GM18907 (cell line): ENCODE measurements at regions not wholly inside any gene's neighbourhood (a gene's known extent, or its start where the extent isn't known, plus 50 kb on each side); places are given as distances from the start of the nearest gene placed in this dataset.

ENCODE experiments used
- ATAC-seq: cut with Tn5 transposase; IDR thresholded peaks from one replicate; pipeline ENCODE4 v1.9.1; 2021; ENCODE audit warnings: mild to moderate bottlenecking, moderate library complexity; ENCODE audit not compliant: unreplicated experiment

GRCh38 chr18:41842886-41843285 lies 112.1 kb upstream of the PIK3C3 start:
- no peak for ATAC-seq

- no peak for ATAC-seq
These were observed 125.2 kb upstream of the PIK3C3 start for GRCh38 chr18:41829647-41830516.

DNA sequence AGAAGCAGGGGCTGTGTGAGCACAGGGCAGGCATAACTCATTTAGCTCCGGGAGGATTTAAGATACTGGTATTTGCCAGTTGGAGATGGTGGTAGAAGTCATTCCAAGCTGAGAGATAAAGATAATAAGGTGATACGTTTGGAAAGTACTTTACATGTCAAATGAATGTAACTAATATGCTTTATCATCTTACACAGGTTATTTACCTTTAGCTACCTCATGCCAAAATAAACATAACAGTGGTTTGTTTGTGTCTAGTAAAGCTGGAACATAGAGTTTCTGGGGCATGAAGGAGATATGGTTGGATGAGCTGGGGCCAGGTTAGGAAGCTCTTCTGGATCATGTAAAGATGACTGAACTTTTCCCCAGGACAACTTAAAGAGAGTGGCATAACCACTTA lies 126.9 kb upstream of the PIK3C3 start:
- ATAC-seq, result no peak

GRCh38 chr18:41820784-41821183 lies 134.2 kb upstream of the PIK3C3 start:
- no peak for ATAC-seq

- ATAC-seq, result no peak
These were observed 136.4 kb upstream of the PIK3C3 start for GRCh38 chr18:41818381-41819355.

DNA sequence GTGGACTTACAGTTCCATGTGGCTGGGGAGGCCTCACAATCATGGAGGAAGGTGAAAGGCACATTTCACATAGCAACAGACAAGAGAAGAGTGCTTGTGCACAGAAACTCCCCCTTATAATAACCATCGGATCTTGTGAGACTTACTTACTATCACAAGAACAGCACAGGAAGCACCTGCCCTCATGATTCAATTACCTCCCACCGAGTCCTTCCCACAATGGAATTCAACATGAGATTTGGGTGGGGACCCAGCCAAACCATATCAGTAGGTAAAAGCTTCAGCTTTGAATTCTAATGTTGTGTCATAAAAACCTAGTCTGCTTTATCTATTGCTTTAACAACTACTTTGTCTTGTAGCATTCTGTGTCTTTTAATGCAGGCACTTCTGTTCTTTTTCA lies 140.4 kb upstream of the PIK3C3 start:
- ATAC-seq, result no peak

DNA sequence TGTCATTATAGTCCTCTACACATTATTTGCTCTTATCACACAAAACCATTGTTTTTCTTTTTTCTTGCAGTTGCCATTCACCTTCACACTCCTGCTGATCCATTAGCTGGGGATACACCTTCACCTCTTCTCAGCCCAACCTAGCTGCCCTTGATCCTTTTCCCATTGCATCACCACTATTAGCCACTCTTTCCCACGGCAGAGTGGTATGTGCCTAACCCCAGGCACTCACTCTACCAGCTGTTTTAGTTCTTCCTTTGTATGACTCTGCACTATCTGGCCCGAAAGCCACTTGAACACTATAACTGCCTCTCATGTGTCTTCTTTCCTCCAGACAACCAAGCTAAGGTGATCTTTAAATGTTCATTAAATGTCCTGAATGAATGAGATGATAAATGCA lies 145.4 kb upstream of the PIK3C3 start:
- ATAC-seq, result no peak

- ATAC-seq, result no peak
These were observed 149.7 kb upstream of the PIK3C3 start for GRCh38 chr18:41805341-41805740.

GRCh38 chr18:41798879-41799278 lies 156.2 kb upstream of the PIK3C3 start:
- ATAC-seq, result no peak

GRCh38 chr18:41790687-41791086 lies 164.3 kb upstream of the PIK3C3 start:
- ATAC-seq, result no peak

DNA sequence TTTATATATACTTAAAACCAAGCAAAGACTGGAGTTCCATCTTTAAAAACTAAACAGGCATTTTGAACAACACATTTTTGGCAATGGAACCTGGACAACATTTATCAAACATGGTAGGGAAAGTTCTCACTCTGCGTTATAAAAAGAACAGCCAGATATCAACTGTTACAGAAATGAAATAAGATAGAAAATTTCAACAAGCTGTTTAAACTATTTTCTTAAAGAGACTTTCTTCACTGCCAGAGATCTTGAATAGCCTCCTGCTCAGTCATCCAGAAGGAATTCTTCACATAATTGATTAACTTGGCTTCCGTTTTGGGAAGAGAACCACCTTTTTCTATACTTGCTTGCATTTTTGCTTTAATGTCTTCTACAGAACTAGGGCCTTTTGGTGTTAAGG lies 166.0 kb upstream of the PIK3C3 start:
- ATAC-seq, result no peak

- no peak for ATAC-seq
These were observed 171.2 kb upstream of the PIK3C3 start for GRCh38 chr18:41783879-41784278.

DNA sequence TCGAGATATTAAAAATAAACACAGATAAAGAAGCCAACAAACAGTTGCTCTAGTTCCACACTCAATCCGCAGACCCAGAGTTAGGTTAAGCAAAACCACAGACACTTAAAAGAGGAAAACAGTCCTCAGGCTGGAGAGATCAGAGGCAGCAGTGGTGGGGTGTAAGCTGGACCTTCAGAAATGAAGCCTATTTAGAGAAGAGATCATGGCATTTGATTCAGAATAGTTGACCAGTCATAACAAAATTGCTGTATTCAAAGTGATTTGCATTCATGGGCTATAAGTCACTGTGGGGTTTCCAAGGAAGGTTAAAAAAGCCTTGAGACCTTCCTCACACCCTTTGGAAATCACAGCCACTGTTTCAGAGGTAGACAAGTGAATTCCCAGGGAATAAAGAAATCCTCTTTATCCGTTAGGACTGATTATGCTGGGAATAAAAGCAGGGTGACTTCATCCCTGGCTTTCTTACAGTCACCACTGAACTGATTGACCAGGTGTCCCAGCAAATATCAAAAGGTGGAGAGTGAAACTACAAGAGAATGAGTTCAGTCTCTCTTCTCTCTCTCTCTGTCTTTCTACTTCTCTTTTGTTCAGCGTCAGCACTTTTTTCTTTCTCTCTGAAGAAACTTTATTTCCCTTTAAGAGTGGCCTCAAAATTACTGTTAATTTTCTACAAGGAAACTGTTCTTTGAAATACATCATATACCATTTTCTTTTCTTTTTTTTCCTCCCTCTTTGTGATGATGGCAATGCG lies 171.8 kb upstream of the PIK3C3 start:
- no peak for ATAC-seq

- ATAC-seq, result no peak
These were observed 183.1 kb upstream of the PIK3C3 start for GRCh38 chr18:41771973-41772372.

- ATAC-seq, result no peak
These were observed 185.8 kb upstream of the PIK3C3 start for GRCh38 chr18:41769265-41769664.

- no peak for ATAC-seq
These were observed 186.6 kb upstream of the PIK3C3 start for GRCh38 chr18:41768467-41768866.

- ATAC-seq, result no peak
These were observed 187.1 kb upstream of the PIK3C3 start for GRCh38 chr18:41767960-41768359.

DNA sequence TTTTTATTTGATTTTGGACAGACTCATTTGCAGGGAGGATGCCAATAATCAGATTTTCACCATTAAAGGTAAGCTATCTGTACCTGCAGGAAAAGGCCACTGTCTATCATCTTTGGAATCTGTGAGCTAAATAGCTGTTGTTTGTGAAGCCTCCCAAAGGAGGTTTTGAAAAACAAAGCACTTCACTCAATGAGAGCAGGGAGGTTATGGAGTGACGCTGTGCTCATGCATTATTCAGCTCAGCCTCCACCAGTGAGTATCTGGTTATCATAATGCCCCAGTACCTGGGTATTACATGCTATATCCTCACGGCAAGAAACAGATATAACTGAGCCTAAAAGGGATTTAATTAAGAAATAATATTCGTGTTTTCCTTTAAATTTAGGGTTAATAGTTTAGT lies 189.6 kb upstream of the PIK3C3 start:
- ATAC-seq, result no peak

DNA sequence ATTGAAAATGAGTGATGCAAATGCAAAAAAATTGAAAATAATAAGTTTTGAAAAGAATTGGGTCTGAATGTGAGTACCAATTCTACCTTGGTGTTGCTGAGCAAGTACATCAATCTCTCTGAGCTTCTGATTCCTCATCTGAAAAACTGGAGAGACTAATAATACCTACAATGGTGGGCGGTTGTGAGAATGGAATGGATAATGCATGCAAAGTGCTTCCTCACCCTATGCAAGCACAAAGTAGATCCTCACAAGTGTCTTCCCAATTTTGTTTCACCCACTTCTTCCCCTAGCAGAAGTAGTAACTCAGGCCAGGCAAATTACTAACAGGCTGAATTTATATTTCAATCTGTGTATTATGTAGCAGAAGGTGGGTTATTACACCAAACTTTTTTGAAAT lies 191.7 kb upstream of the PIK3C3 start:
- ATAC-seq, result no peak

- ATAC-seq, result no peak
These were observed 193.6 kb upstream of the PIK3C3 start for GRCh38 chr18:41761333-41762018.
